GM19324 (cell line): ENCODE measurements at regions not wholly inside any gene's neighbourhood (a gene's known extent, or its start where the extent isn't known, plus 50 kb on each side); places are given as distances from the start of the nearest gene placed in this dataset.
A peak's percentile ranks its signal among the peaks of the same experiment; 100 is the strongest.

Source experiments
- ATAC-seq: cut with Tn5 transposase; IDR thresholded peaks from one replicate; pipeline ENCODE4 v1.9.1; 2021; ENCODE audit warnings: mild to moderate bottlenecking, moderate library complexity; ENCODE audit not compliant: unreplicated experiment, low FRiP score

GRCh38 chr7:88700725-88701124 is 58.8 kb upstream of the ZNF804B start:
- no peak for ATAC-seq

- ATAC-seq: no peak
These were observed 65.3 kb upstream of the ZNF804B start for GRCh38 chr7:88694207-88694606.

- ATAC-seq: no peak
These were observed 66.4 kb upstream of the ZNF804B start for GRCh38 chr7:88693131-88693530.

GRCh38 chr7:88692493-88692892 is 67.0 kb upstream of the ZNF804B start:
- no peak for ATAC-seq

GRCh38 chr7:88689821-88690220 is 69.7 kb upstream of the ZNF804B start:
- no peak for ATAC-seq

GRCh38 chr7:88688222-88688621 is 71.3 kb upstream of the ZNF804B start:
- no peak for ATAC-seq

GRCh38 chr7:88686468-88687229 is 72.9 kb upstream of the ZNF804B start:
- no peak for ATAC-seq

- ATAC-seq: no peak
These were observed 77.8 kb upstream of the ZNF804B start for GRCh38 chr7:88681682-88682081.

GRCh38 chr7:88670536-88670935 is 89.0 kb upstream of the ZNF804B start:
- no peak for ATAC-seq

- no peak for ATAC-seq
These were observed 89.6 kb upstream of the ZNF804B start for GRCh38 chr7:88669913-88670312.

- no peak for ATAC-seq
These were observed 90.9 kb upstream of the ZNF804B start for GRCh38 chr7:88668591-88668990.

- ATAC-seq: no peak
These were observed 92.9 kb upstream of the ZNF804B start for GRCh38 chr7:88666626-88667025.

GRCh38 chr7:88665892-88666514 is 93.5 kb upstream of the ZNF804B start:
- ATAC-seq: no peak

GRCh38 chr7:88664630-88665233 is 94.8 kb upstream of the ZNF804B start:
- no peak for ATAC-seq

- no peak for ATAC-seq
These were observed 97.6 kb upstream of the ZNF804B start for GRCh38 chr7:88661921-88662320.

GRCh38 chr7:88647825-88648224 is 111.7 kb upstream of the ZNF804B start:
- ATAC-seq: no peak

GRCh38 chr7:88638583-88638982 is 120.9 kb upstream of the ZNF804B start:
- no peak for ATAC-seq

GRCh38 chr7:88637795-88638194 is 121.7 kb upstream of the ZNF804B start:
- no peak for ATAC-seq

- ATAC-seq: no peak
These were observed 124.4 kb upstream of the ZNF804B start for GRCh38 chr7:88635149-88635548.

- ATAC-seq: no peak
These were observed 129.9 kb upstream of the ZNF804B start for GRCh38 chr7:88629559-88629958.

- peak; percentile 96 for ATAC-seq
These were observed 131.0 kb upstream of the ZNF804B start for GRCh38 chr7:88628363-88629085.
